GM23338 (cell line): ENCODE measurements at regions not wholly inside any gene's neighbourhood (a gene's known extent, or its start where the extent isn't known, plus 50 kb on each side); places are given as distances from the start of the nearest gene placed in this dataset.

Experiments
- ATAC-seq: fragments of 200-7000 bp; cut with Tn5 transposase; 3 replicates; pipeline ENCODE4 v1.9.1; 2020
- DNase-seq: peaks from one replicate; pipeline ENCODE4 v3.0.0-alpha.2; 2015; ENCODE audit warnings: low spot score
- H2AFZ ChIP-seq: fragments of 200-600 bp; sonication (generic); 2 replicates; pipeline ENCODE4 v1.8.0; 2016; ENCODE audit warnings: antibody characterized with exemption, mild to moderate bottlenecking, moderate library complexity
- H3F3A ChIP-seq: fragments of 200-600 bp; sonication (generic); replicated peaks from 2 replicates; pipeline ENCODE4 v1.8.0; 2017; ENCODE audit warnings: antibody characterized with exemption, mixed run types, low read depth
- H3K27ac ChIP-seq: fragments of 200-600 bp; sonication (generic); 2 replicates; pipeline ENCODE4 v1.6.1; 2016; ENCODE audit warnings: low read depth
- H3K27me3 ChIP-seq: fragments of 200-600 bp; sonication (generic); 2 replicates; pipeline ENCODE4 v1.8.0; 2016; ENCODE audit warnings: mild to moderate bottlenecking, mixed run types, moderate library complexity; ENCODE audit not compliant: insufficient read depth
- H3K36me3 ChIP-seq: fragments of 200-600 bp; sonication (generic); 2 replicates; pipeline ENCODE4 v1.8.0; 2016; ENCODE audit warnings: mild to moderate bottlenecking; ENCODE audit not compliant: insufficient read depth
- H3K4me1 ChIP-seq: fragments of 200-600 bp; sonication (generic); 2 replicates; pipeline ENCODE4 v1.8.0; 2016; ENCODE audit warnings: mild to moderate bottlenecking, moderate library complexity; ENCODE audit not compliant: insufficient read depth
- H3K4me2 ChIP-seq: fragments of 200-600 bp; sonication (generic); 2 replicates; pipeline ENCODE4 v1.7.1; 2017; ENCODE audit warnings: mixed run types
- H3K4me3 ChIP-seq: fragments of 200-600 bp; sonication (generic); 2 replicates; pipeline ENCODE4 v1.6.1; 2016; ENCODE audit warnings: mixed run types
- H3K79me2 ChIP-seq: fragments of 200-600 bp; sonication (generic); replicated peaks from 2 replicates; pipeline ENCODE4 v1.8.0; 2017; ENCODE audit warnings: mild to moderate bottlenecking; ENCODE audit not compliant: insufficient read depth
- H3K9me2 ChIP-seq: fragments of 200-600 bp; sonication (generic); 2 replicates; pipeline ENCODE4 v1.8.0; 2017; ENCODE audit not compliant: insufficient read depth
- H4K20me1 ChIP-seq: fragments of 200-600 bp; sonication (generic); replicated peaks from 2 replicates; pipeline ENCODE4 v1.8.0; 2017; ENCODE audit warnings: mild to moderate bottlenecking; ENCODE audit not compliant: insufficient read depth
- H3K27ac Mint-ChIP-seq: 2 replicates; pipeline ENCODE4 v1.8.0; 2020; ENCODE audit warnings: inconsistent platforms, mild to moderate bottlenecking, moderate library complexity, mixed read lengths
- H3K27me3 Mint-ChIP-seq: 3 replicates; pipeline ENCODE4 v1.8.0; 2022; ENCODE audit warnings: low read depth, mild to moderate bottlenecking, moderate library complexity, mixed read lengths, inconsistent platforms; ENCODE audit not compliant: insufficient read depth, poor library complexity
- H3K36me3 Mint-ChIP-seq: 3 replicates; pipeline ENCODE4 v1.8.0; 2021; ENCODE audit warnings: low read depth, mild to moderate bottlenecking, inconsistent platforms, moderate library complexity, mixed read lengths
- H3K4me1 Mint-ChIP-seq: 3 replicates; pipeline ENCODE4 v1.8.0; 2020; ENCODE audit warnings: mild to moderate bottlenecking, inconsistent platforms, mixed read lengths
- H3K4me3 Mint-ChIP-seq: 3 replicates; pipeline ENCODE4 v1.8.0; 2021; ENCODE audit warnings: moderate library complexity, mild to moderate bottlenecking, inconsistent platforms, mixed read lengths
- H3K9me3 Mint-ChIP-seq: 3 replicates; pipeline ENCODE4 v1.8.0; 2020; ENCODE audit warnings: moderate library complexity, mild to moderate bottlenecking, inconsistent platforms, mixed read lengths
- CREB1 ChIP-seq: fragments of 250-450 bp; sonication (Bioruptor Pico); IDR thresholded peaks from 2 replicates; pipeline ENCODE4 v1.5.0; 2020; ENCODE audit warnings: low read depth, mild to moderate bottlenecking, moderate library complexity
- EZH2 ChIP-seq: fragments of 200-600 bp; sonication (generic); IDR thresholded peaks from one replicate; pipeline ENCODE4 v1.8.0; 2017; ENCODE audit warnings: antibody characterized with exemption, mild to moderate bottlenecking, low read depth; ENCODE audit not compliant: unreplicated experiment
- JUNB ChIP-seq: IDR thresholded peaks from one replicate; pipeline ENCODE4 v1.6.1; 2016; ENCODE audit warnings: antibody characterized with exemption; ENCODE audit not compliant: unreplicated experiment
- NANOG ChIP-seq: IDR thresholded peaks from 2 replicates; pipeline ENCODE4 v1.6.1; 2016; ENCODE audit warnings: antibody characterized with exemption, borderline replicate concordance
- POLR2AphosphoS5 ChIP-seq: IDR thresholded peaks from 2 replicates; pipeline ENCODE4 v1.6.1; 2016; ENCODE audit warnings: antibody characterized with exemption, low read depth
- ZNF331 ChIP-seq: fragments of 250-450 bp; sonication (Bioruptor Pico); IDR thresholded peaks from 2 replicates; pipeline ENCODE4 v1.5.0; 2020; ENCODE audit warnings: low read depth, mild to moderate bottlenecking, moderate library complexity
- TF ChIP-seq, protein P1 (sequence below): IDR thresholded peaks from one replicate; pipeline ENCODE4 v1.6.1; 2018; ENCODE audit warnings: antibody characterized with exemption; ENCODE audit not compliant: unreplicated experiment
- TF ChIP-seq, protein P2 (sequence below): IDR thresholded peaks from 2 replicates; pipeline ENCODE4 v1.6.1; 2016; ENCODE audit warnings: antibody characterized with exemption
- TF ChIP-seq, protein P3 (sequence below): fragments of 250-450 bp; sonication (Bioruptor Pico); IDR thresholded peaks from 2 replicates; pipeline ENCODE4 v1.5.0; 2020; ENCODE audit warnings: mild to moderate bottlenecking, moderate library complexity

DNA sequence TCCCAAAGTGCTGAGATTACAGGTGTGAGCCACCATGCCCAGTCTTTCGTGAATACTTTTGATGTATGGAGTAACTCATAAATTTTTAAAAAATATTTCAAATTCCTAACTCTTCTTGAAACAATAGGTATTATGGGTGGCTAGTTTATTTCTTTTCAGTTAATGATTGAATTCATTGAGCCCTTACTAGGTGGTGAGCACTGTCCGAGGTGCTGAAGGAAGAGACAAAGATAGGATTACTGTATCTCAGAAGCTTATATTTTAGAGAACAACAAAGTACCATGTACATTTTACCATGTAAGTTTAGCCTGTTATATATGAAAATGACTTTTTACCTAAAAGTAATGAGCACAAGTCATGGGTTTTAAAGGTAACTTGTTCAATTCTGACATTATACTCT lies 418.3 kb downstream of the NPIPA7 start:
- no peak overlapping the region for H3K4me3 ChIP-seq
- H3K9me2 ChIP-seq, result peaks cover 4% of the 10 kb centered on the region; the same call in 1 of the 2 replicates
- H4K20me1 ChIP-seq, result no peaks in the 10 kb centered on the region
- no peaks in the 10 kb centered on the region for H3K79me2 ChIP-seq
- H3K27me3 Mint-ChIP-seq, result no peaks in the 10 kb centered on the region
- H3K27me3 ChIP-seq, result no peaks in the 10 kb centered on the region
- no peaks in the 10 kb centered on the region; the same call in 2 of the 3 replicates for H3K9me3 Mint-ChIP-seq
- H3K4me2 ChIP-seq, result no peak overlapping the region
- no peaks in the 10 kb centered on the region for H3K4me1 ChIP-seq
- no peak overlapping the region for H3K27ac ChIP-seq
- H3K27ac Mint-ChIP-seq, result no peak overlapping the region
- H3K4me3 Mint-ChIP-seq, result no peak overlapping the region
- TF ChIP-seq, protein P1, sequence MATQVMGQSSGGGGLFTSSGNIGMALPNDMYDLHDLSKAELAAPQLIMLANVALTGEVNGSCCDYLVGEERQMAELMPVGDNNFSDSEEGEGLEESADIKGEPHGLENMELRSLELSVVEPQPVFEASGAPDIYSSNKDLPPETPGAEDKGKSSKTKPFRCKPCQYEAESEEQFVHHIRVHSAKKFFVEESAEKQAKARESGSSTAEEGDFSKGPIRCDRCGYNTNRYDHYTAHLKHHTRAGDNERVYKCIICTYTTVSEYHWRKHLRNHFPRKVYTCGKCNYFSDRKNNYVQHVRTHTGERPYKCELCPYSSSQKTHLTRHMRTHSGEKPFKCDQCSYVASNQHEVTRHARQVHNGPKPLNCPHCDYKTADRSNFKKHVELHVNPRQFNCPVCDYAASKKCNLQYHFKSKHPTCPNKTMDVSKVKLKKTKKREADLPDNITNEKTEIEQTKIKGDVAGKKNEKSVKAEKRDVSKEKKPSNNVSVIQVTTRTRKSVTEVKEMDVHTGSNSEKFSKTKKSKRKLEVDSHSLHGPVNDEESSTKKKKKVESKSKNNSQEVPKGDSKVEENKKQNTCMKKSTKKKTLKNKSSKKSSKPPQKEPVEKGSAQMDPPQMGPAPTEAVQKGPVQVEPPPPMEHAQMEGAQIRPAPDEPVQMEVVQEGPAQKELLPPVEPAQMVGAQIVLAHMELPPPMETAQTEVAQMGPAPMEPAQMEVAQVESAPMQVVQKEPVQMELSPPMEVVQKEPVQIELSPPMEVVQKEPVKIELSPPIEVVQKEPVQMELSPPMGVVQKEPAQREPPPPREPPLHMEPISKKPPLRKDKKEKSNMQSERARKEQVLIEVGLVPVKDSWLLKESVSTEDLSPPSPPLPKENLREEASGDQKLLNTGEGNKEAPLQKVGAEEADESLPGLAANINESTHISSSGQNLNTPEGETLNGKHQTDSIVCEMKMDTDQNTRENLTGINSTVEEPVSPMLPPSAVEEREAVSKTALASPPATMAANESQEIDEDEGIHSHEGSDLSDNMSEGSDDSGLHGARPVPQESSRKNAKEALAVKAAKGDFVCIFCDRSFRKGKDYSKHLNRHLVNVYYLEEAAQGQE, result peak; percentile 78
- TF ChIP-seq EZH2 (no peak), JUNB (no peak), NANOG (no peak)
- H3K36me3 ChIP-seq, result no peaks in the 10 kb centered on the region
- no peaks in the 10 kb centered on the region for H3K36me3 Mint-ChIP-seq
- ATAC-seq, result no peak
- no peaks in the 10 kb centered on the region for H3F3A ChIP-seq
- no peak overlapping the region for H2AFZ ChIP-seq
- DNase-seq, result peak; percentile 72
- no peaks in the 10 kb centered on the region for H3K4me1 Mint-ChIP-seq

DNA sequence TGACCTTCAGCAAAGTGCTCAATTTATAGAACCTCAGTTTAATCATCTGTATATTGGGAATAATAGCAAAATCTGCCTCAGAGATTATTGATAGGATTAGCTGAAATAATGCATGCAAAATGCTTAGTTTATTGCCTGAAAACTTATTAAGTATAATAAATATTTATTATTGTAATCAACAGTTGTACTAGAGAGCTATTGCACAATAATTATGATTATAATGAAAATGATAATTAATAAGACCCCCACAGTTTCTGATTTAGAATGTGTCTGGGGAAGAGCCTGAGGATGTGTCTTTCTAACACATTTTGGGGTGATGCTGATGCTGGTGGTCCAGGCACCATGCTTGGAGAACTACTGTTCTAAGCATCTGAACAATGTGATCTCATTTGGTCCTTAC lies 419.6 kb downstream of the NPIPA7 start:
- H3K9me3 Mint-ChIP-seq, result peaks cover 1% of the 10 kb centered on the region; the same call in 1 of the 3 replicates
- H3K27me3 Mint-ChIP-seq, result no peaks in the 10 kb centered on the region
- H3K36me3 ChIP-seq, result no peaks in the 10 kb centered on the region
- no peaks in the 10 kb centered on the region for H3K4me1 ChIP-seq
- no peak overlapping the region for H3K4me3 ChIP-seq
- H3K4me3 Mint-ChIP-seq, result no peak overlapping the region
- no peaks in the 10 kb centered on the region; the same call in 2 of the 3 replicates for H3K36me3 Mint-ChIP-seq
- no peak overlapping the region for H3K27ac Mint-ChIP-seq
- no peak for DNase-seq
- no peak overlapping the region for H3K27ac ChIP-seq
- no peaks in the 10 kb centered on the region for H3F3A ChIP-seq
- H3K4me2 ChIP-seq, result no peak overlapping the region
- H3K4me1 Mint-ChIP-seq, result no peaks in the 10 kb centered on the region
- no peaks in the 10 kb centered on the region for H3K79me2 ChIP-seq
- no peaks in the 10 kb centered on the region for H4K20me1 ChIP-seq
- no peak for ATAC-seq
- H3K9me2 ChIP-seq, result peaks cover 4% of the 10 kb centered on the region; the same call in 1 of the 2 replicates
- H3K27me3 ChIP-seq, result no peaks in the 10 kb centered on the region
- no peak overlapping the region for H2AFZ ChIP-seq
- TF ChIP-seq, protein P2, sequence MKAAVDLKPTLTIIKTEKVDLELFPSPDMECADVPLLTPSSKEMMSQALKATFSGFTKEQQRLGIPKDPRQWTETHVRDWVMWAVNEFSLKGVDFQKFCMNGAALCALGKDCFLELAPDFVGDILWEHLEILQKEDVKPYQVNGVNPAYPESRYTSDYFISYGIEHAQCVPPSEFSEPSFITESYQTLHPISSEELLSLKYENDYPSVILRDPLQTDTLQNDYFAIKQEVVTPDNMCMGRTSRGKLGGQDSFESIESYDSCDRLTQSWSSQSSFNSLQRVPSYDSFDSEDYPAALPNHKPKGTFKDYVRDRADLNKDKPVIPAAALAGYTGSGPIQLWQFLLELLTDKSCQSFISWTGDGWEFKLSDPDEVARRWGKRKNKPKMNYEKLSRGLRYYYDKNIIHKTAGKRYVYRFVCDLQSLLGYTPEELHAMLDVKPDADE, result no peak
- TF ChIP-seq POLR2AphosphoS5 (no peak), CREB1 (CRISPR knock-in tag) (no peak), JUNB (no peak), ZNF331 (CRISPR knock-in tag) (no peak), EZH2 (no peak), NANOG (no peak)
- TF ChIP-seq, protein P3, sequence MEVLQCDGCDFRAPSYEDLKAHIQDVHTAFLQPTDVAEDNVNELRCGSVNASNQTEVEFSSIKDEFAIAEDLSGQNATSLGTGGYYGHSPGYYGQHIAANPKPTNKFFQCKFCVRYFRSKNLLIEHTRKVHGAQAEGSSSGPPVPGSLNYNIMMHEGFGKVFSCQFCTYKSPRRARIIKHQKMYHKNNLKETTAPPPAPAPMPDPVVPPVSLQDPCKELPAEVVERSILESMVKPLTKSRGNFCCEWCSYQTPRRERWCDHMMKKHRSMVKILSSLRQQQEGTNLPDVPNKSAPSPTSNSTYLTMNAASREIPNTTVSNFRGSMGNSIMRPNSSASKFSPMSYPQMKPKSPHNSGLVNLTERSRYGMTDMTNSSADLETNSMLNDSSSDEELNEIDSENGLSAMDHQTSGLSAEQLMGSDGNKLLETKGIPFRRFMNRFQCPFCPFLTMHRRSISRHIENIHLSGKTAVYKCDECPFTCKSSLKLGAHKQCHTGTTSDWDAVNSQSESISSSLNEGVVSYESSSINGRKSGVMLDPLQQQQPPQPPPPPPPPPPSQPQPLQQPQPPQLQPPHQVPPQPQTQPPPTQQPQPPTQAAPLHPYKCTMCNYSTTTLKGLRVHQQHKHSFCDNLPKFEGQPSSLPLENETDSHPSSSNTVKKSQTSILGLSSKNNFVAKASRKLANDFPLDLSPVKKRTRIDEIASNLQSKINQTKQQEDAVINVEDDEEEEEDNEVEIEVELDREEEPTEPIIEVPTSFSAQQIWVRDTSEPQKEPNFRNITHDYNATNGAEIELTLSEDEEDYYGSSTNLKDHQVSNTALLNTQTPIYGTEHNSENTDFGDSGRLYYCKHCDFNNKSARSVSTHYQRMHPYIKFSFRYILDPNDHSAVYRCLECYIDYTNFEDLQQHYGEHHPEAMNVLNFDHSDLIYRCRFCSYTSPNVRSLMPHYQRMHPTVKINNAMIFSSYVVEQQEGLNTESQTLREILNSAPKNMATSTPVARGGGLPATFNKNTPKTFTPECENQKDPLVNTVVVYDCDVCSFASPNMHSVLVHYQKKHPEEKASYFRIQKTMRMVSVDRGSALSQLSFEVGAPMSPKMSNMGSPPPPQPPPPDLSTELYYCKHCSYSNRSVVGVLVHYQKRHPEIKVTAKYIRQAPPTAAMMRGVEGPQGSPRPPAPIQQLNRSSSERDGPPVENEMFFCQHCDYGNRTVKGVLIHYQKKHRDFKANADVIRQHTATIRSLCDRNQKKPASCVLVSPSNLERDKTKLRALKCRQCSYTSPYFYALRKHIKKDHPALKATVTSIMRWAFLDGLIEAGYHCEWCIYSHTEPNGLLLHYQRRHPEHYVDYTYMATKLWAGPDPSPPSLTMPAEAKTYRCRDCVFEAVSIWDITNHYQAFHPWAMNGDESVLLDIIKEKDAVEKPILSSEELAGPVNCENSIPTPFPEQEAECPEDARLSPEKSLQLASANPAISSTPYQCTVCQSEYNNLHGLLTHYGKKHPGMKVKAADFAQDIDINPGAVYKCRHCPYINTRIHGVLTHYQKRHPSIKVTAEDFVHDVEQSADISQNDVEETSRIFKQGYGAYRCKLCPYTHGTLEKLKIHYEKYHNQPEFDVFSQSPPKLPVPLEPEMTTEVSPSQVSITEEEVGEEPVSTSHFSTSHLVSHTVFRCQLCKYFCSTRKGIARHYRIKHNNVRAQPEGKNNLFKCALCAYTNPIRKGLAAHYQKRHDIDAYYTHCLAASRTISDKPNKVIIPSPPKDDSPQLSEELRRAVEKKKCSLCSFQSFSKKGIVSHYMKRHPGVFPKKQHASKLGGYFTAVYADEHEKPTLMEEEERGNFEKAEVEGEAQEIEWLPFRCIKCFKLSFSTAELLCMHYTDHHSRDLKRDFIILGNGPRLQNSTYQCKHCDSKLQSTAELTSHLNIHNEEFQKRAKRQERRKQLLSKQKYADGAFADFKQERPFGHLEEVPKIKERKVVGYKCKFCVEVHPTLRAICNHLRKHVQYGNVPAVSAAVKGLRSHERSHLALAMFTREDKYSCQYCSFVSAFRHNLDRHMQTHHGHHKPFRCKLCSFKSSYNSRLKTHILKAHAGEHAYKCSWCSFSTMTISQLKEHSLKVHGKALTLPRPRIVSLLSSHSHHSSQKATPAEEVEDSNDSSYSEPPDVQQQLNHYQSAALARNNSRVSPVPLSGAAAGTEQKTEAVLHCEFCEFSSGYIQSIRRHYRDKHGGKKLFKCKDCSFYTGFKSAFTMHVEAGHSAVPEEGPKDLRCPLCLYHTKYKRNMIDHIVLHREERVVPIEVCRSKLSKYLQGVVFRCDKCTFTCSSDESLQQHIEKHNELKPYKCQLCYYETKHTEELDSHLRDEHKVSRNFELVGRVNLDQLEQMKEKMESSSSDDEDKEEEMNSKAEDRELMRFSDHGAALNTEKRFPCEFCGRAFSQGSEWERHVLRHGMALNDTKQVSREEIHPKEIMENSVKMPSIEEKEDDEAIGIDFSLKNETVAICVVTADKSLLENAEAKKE (CRISPR knock-in tag), result no peak
